ENCODE measurements at regions not wholly inside any gene's neighbourhood (a gene's known extent, or its start where the extent isn't known, plus 50 kb on each side); places are given as distances from the start of the nearest gene placed in this dataset.

DNA sequence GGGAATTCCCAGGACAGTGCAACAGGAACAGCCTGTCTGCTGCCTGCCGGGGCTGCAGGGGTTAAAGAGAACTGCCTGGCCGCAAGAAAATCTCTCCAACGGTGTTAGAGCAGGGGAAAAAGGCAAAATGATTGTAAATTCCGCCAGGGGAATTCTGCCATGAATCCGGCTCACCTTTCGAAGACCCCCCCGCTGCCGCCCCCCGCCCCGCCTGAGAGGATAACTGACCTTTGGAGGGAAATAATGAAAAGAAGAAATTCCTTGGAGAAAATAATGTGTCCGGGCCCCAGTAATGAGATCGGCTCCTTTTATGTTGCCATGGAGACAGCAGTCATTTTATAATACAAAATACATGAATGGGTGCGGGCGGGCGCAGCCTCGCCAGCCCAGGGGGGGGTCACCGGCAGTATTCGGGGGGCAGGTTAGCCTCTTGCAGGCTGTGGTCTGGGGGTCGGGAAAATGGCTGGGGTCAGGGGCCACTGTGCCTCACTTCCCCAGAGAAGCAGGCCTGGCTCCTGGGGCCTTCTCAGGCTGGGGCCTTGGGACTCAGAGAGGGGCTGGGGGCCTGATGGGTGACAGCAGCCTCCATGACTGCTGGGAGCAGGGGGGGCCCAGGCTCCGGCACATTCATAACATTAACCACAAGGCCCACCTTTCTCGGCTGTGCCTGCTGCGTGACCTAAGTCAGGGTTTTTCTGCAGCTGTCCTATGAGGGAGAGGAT lies 228.1 kb downstream of the MN1 start:
- H4K91ac ChIP-seq (ENCODE audit: low read length), result no peak overlapping the region
- H3K27me3 ChIP-seq (ENCODE audit: control insufficient read depth in 1 of 2, insufficient read depth in 1 of 2, low read length in 2 of 2), result peaks cover 22 to 87% of the 10 kb centered on the region in 2 experiments
- WGBS, result 63% methylated on average over 21 of the region's 22 CpGs
- H3K18ac ChIP-seq (ENCODE audit: low read depth in 1 of 2, low read length in 2 of 2), result no peak overlapping the region
- no peak overlapping the region for H2BK15ac ChIP-seq (ENCODE audit: low read depth, poor library complexity, severe bottlenecking)
- no peak overlapping the region for H2AFZ ChIP-seq (ENCODE audit: low read depth, low read length)
- H2BK120ac ChIP-seq (ENCODE audit: low read depth, low read length), result no peak overlapping the region
- no peak overlapping the region for H3K4ac ChIP-seq (ENCODE audit: low read depth in 1 of 2, low read length in 2 of 2)
- H3K79me1 ChIP-seq (replicated peaks; ENCODE audit: low read length, poor library complexity, severe bottlenecking), result no peaks in the 10 kb centered on the region
- no peak for DNase-seq
- H3K9me3 ChIP-seq (ENCODE audit: control insufficient read depth, low read length), result peaks cover 13% of the 10 kb centered on the region
- no peak overlapping the region for H3K23ac ChIP-seq (ENCODE audit: low read length in 2 of 2)
- H3K4me2 ChIP-seq (ENCODE audit: low read length, poor library complexity, severe bottlenecking), result peak overlapping the region; percentile 44
- no peak overlapping the region for H3K27ac ChIP-seq (ENCODE audit: low read length, poor library complexity, severe bottlenecking)
- H3K14ac ChIP-seq (ENCODE audit: low read length in 2 of 2), result no peak overlapping the region
- no peak overlapping the region for H2BK12ac ChIP-seq (ENCODE audit: low read length in 2 of 2)
- H4K8ac ChIP-seq (ENCODE audit: low read length), result no peak overlapping the region
- H3K4me3 ChIP-seq (ENCODE audit: insufficient read depth in 1 of 2, low read depth in 1 of 2, low read length in 2 of 2), result no peak overlapping the region
- no peak overlapping the region for H2BK5ac ChIP-seq (ENCODE audit: low read depth, low read length, poor library complexity, severe bottlenecking)
- H3K9ac ChIP-seq (ENCODE audit: low read length), result no peak overlapping the region
- H3K36me3 ChIP-seq (ENCODE audit: control insufficient read depth in 1 of 2, insufficient read depth in 2 of 2, low read depth in 1 of 2, low read length in 2 of 2), result no peaks in the 10 kb centered on the region
- H2AK5ac ChIP-seq (ENCODE audit: low read length, severe bottlenecking), result no peak overlapping the region
- peaks cover 17% of the 10 kb centered on the region for H3K4me1 ChIP-seq (ENCODE audit: control insufficient read depth, insufficient read depth, low read depth, low read length)

- Histone ChIP-seq H2AK5ac (ENCODE audit: low read length, severe bottlenecking) (no peak overlapping the region), H3K27me3 (ENCODE audit: control insufficient read depth in 1 of 2, insufficient read depth in 1 of 2, low read length in 2 of 2) (peaks cover 17 to 82% of the 10 kb centered on the region in 2 experiments), H3K18ac (ENCODE audit: low read depth in 1 of 2, low read length in 2 of 2) (no peak overlapping the region), H3K4ac (ENCODE audit: low read depth in 1 of 2, low read length in 2 of 2) (no peak overlapping the region), H2BK120ac (ENCODE audit: low read depth, low read length) (no peak overlapping the region), H2BK5ac (ENCODE audit: low read depth, low read length, poor library complexity, severe bottlenecking) (no peak overlapping the region), H3K23ac (ENCODE audit: low read length in 2 of 2) (no peak overlapping the region), H3K14ac (ENCODE audit: low read length in 2 of 2) (no peak overlapping the region), H3K4me3 (ENCODE audit: insufficient read depth in 1 of 2, low read depth in 1 of 2, low read length in 2 of 2) (no peak overlapping the region), H3K79me1 (replicated peaks; ENCODE audit: low read length, poor library complexity, severe bottlenecking) (no peaks in the 10 kb centered on the region), H2BK12ac (ENCODE audit: low read length in 2 of 2) (no peak overlapping the region), H3K9ac (ENCODE audit: low read length) (no peak overlapping the region), H4K91ac (ENCODE audit: low read length) (no peak overlapping the region), H3K4me1 (ENCODE audit: control insufficient read depth, insufficient read depth, low read depth, low read length) (peaks cover 17% of the 10 kb centered on the region), H2AFZ (ENCODE audit: low read depth, low read length) (no peak overlapping the region), H2BK15ac (ENCODE audit: low read depth, poor library complexity, severe bottlenecking) (no peak overlapping the region), H4K8ac (ENCODE audit: low read length) (no peak overlapping the region), H3K36me3 (ENCODE audit: control insufficient read depth in 1 of 2, insufficient read depth in 2 of 2, low read depth in 1 of 2, low read length in 2 of 2) (no peaks in the 10 kb centered on the region), H3K4me2 (ENCODE audit: low read length, poor library complexity, severe bottlenecking) (no peak overlapping the region), H3K9me3 (ENCODE audit: control insufficient read depth, low read length) (peaks cover 13% of the 10 kb centered on the region), H3K27ac (ENCODE audit: low read length, poor library complexity, severe bottlenecking) (no peak overlapping the region)
- 84% methylated on average over 7 of the region's 7 CpGs for WGBS
- DNase-seq, result peak; percentile 23
Observed at GRCh38 chr22:27574002-27574366, 227.6 kb downstream of the MN1 start.

GRCh38 chr22:27574651-27575050 lies 226.9 kb downstream of the MN1 start:
- no peak overlapping the region for H2BK12ac ChIP-seq (ENCODE audit: low read length in 2 of 2)

DNA sequence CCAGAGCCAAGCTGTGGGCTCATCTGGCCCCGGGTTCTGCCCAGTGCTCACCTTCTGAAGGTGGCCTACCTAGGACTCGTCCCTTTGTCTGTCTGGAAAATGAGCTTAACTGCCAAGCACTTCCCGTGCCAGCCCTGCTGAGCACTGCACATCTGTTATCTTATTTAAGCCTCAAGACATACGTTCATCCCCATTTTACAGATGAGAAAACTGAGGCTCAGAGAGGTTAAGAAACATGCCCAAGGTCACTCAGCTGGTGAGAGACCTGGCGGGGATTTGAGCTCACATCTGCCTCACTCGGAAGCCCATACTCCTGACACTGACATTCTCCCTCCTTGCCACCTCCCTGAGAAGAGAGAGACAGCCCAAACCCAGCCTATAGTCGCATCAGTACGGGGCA lies 226.2 kb downstream of the MN1 start:
- DNase-seq, result no peak
- Histone ChIP-seq H3K79me1 (replicated peaks; ENCODE audit: low read length, poor library complexity, severe bottlenecking) (no peaks in the 10 kb centered on the region), H3K9me3 (ENCODE audit: control insufficient read depth, low read length) (peaks cover 13% of the 10 kb centered on the region), H2BK12ac (ENCODE audit: low read length in 2 of 2) (no peak overlapping the region), H2BK5ac (ENCODE audit: low read depth, low read length, poor library complexity, severe bottlenecking) (no peak overlapping the region), H4K91ac (ENCODE audit: low read length) (no peak overlapping the region), H4K8ac (ENCODE audit: low read length) (no peak overlapping the region), H3K36me3 (ENCODE audit: control insufficient read depth in 1 of 2, insufficient read depth in 2 of 2, low read depth in 1 of 2, low read length in 2 of 2) (no peaks in the 10 kb centered on the region), H3K23ac (ENCODE audit: low read length in 2 of 2) (no peak overlapping the region), H3K27me3 (ENCODE audit: control insufficient read depth in 1 of 2, insufficient read depth in 1 of 2, low read length in 2 of 2) (peaks cover 14 to 84% of the 10 kb centered on the region in 2 experiments), H3K4me2 (ENCODE audit: low read length, poor library complexity, severe bottlenecking) (no peak overlapping the region), H2AK5ac (ENCODE audit: low read length, severe bottlenecking) (no peak overlapping the region), H3K9ac (ENCODE audit: low read length) (no peak overlapping the region), H3K14ac (ENCODE audit: low read length in 2 of 2) (no peak overlapping the region), H3K18ac (ENCODE audit: low read depth in 1 of 2, low read length in 2 of 2) (no peak overlapping the region), H2BK120ac (ENCODE audit: low read depth, low read length) (no peak overlapping the region), H3K4ac (ENCODE audit: low read depth in 1 of 2, low read length in 2 of 2) (no peak overlapping the region), H2AFZ (ENCODE audit: low read depth, low read length) (no peak overlapping the region), H3K4me3 (ENCODE audit: insufficient read depth in 1 of 2, low read depth in 1 of 2, low read length in 2 of 2) (no peak overlapping the region), H3K4me1 (ENCODE audit: control insufficient read depth, insufficient read depth, low read depth, low read length) (peaks cover 19% of the 10 kb centered on the region), H3K27ac (ENCODE audit: low read length, poor library complexity, severe bottlenecking) (no peak overlapping the region), H2BK15ac (ENCODE audit: low read depth, poor library complexity, severe bottlenecking) (no peak overlapping the region)
- WGBS, result 93% methylated on average over 8 of the region's 8 CpGs

More at GRCh38 chr22:27574651-27575050, 226.9 kb downstream of the MN1 start:
- Histone ChIP-seq H2BK15ac (ENCODE audit: low read depth, poor library complexity, severe bottlenecking) (peak overlapping the region; percentile 49), H2AFZ (ENCODE audit: low read depth, low read length) (no peak overlapping the region), H3K23ac (ENCODE audit: low read length in 2 of 2) (no peak overlapping the region), H3K18ac (ENCODE audit: low read depth in 1 of 2, low read length in 2 of 2) (no peak overlapping the region), H3K9me3 (ENCODE audit: control insufficient read depth, low read length) (peaks cover 13% of the 10 kb centered on the region), H3K27ac (ENCODE audit: low read length, poor library complexity, severe bottlenecking) (no peak overlapping the region), H2BK5ac (ENCODE audit: low read depth, low read length, poor library complexity, severe bottlenecking) (no peak overlapping the region), H3K27me3 (ENCODE audit: control insufficient read depth in 1 of 2, insufficient read depth in 1 of 2, low read length in 2 of 2) (peaks cover 14 to 82% of the 10 kb centered on the region in 2 experiments), H4K91ac (ENCODE audit: low read length) (no peak overlapping the region), H2AK5ac (ENCODE audit: low read length, severe bottlenecking) (no peak overlapping the region), H3K36me3 (ENCODE audit: control insufficient read depth in 1 of 2, insufficient read depth in 2 of 2, low read depth in 1 of 2, low read length in 2 of 2) (no peaks in the 10 kb centered on the region), H3K4ac (ENCODE audit: low read depth in 1 of 2, low read length in 2 of 2) (no peak overlapping the region), H3K4me1 (ENCODE audit: control insufficient read depth, insufficient read depth, low read depth, low read length) (peaks cover 17% of the 10 kb centered on the region), H3K4me3 (ENCODE audit: insufficient read depth in 1 of 2, low read depth in 1 of 2, low read length in 2 of 2) (no peak overlapping the region), H4K8ac (ENCODE audit: low read length) (no peak overlapping the region), H3K14ac (ENCODE audit: low read length in 2 of 2) (no peak overlapping the region), H3K9ac (ENCODE audit: low read length) (no peak overlapping the region), H3K4me2 (ENCODE audit: low read length, poor library complexity, severe bottlenecking) (no peak overlapping the region), H2BK120ac (ENCODE audit: low read depth, low read length) (no peak overlapping the region), H3K79me1 (replicated peaks; ENCODE audit: low read length, poor library complexity, severe bottlenecking) (no peaks in the 10 kb centered on the region)
- WGBS, result 93% methylated on average over 9 of the region's 9 CpGs
- DNase-seq, result no peak
